HFFc6 (cell line): ENCODE measurements at regions not wholly inside any gene's neighbourhood (a gene's known extent, or its start where the extent isn't known, plus 50 kb on each side); places are given as distances from the start of the nearest gene placed in this dataset.

ENCODE experiments used
- DNase-seq: peaks from one replicate; pipeline ENCODE4 v3.0.0-alpha.2; 2018
- H3K27ac Mint-ChIP-seq: 2 replicates; pipeline ENCODE4 v1.8.0; 2020; ENCODE audit warnings: mild to moderate bottlenecking, mixed read lengths
- H3K27me3 Mint-ChIP-seq: 2 replicates; pipeline ENCODE4 v1.8.0; 2021; ENCODE audit warnings: mild to moderate bottlenecking, moderate library complexity, mixed read lengths; ENCODE audit not compliant: insufficient read depth
- H3K36me3 Mint-ChIP-seq: 2 replicates; pipeline ENCODE4 v1.8.0; 2021; ENCODE audit warnings: low read depth, mixed read lengths
- H3K4me1 Mint-ChIP-seq: 2 replicates; pipeline ENCODE4 v1.8.0; 2020; ENCODE audit warnings: low read depth, mixed read lengths
- H3K4me3 Mint-ChIP-seq: 2 replicates; pipeline ENCODE4 v1.8.0; 2020; ENCODE audit warnings: mild to moderate bottlenecking, moderate library complexity, mixed read lengths
- H3K9me3 Mint-ChIP-seq: 2 replicates; pipeline ENCODE4 v1.8.0; 2020; ENCODE audit warnings: mild to moderate bottlenecking, mixed read lengths
- CTCF ChIP-seq: fragments of 200-600 bp; sonication (generic); IDR thresholded peaks from 2 replicates; pipeline ENCODE4 v1.5.0; 2021; ENCODE audit warnings: antibody characterized with exemption, mild to moderate bottlenecking

GRCh38 chr9:73077625-73078030 lies 74.0 kb upstream of the ANXA1 start:
- Mint-ChIP-seq H3K36me3 (no peaks in the 10 kb centered on the region), H3K4me3 (no peak overlapping the region), H3K27ac (peak overlapping the region; percentile 4; the same call in 1 of the 2 replicates), H3K27me3 (no peaks in the 10 kb centered on the region; the same call in 1 of the 2 replicates), H3K4me1 (peaks cover 67% of the 10 kb centered on the region), H3K9me3 (no peaks in the 10 kb centered on the region)
- no peak for TF ChIP-seq CTCF
- DNase-seq = no peak

GRCh38 chr9:73076970-73077369 lies 74.7 kb upstream of the ANXA1 start:
- H3K36me3 Mint-ChIP-seq = no peaks in the 10 kb centered on the region
- TF ChIP-seq CTCF = no peak
- peaks cover 66% of the 10 kb centered on the region for H3K4me1 Mint-ChIP-seq
- no peak for DNase-seq
- no peaks in the 10 kb centered on the region for H3K9me3 Mint-ChIP-seq
- no peak overlapping the region for H3K4me3 Mint-ChIP-seq
- no peak overlapping the region for H3K27ac Mint-ChIP-seq
- no peaks in the 10 kb centered on the region; the same call in 1 of the 2 replicates for H3K27me3 Mint-ChIP-seq

- DNase-seq = peak; percentile 38
- Mint-ChIP-seq H3K4me1 (peaks cover 42% of the 10 kb centered on the region), H3K27me3 (peaks cover 2% of the 10 kb centered on the region; the same call in 1 of the 2 replicates), H3K36me3 (peaks cover 11% of the 10 kb centered on the region), H3K4me3 (peak overlapping the region; percentile 49), H3K9me3 (no peaks in the 10 kb centered on the region), H3K27ac (peak overlapping the region; percentile 86)
- no peak for TF ChIP-seq CTCF
These were observed 77.4 kb upstream of the ANXA1 start for GRCh38 chr9:73074176-73074708.

GRCh38 chr9:73073337-73074175 lies 78.1 kb upstream of the ANXA1 start:
- peaks cover 40% of the 10 kb centered on the region for H3K4me1 Mint-ChIP-seq
- H3K4me3 Mint-ChIP-seq = peak overlapping the region; percentile 49
- peak; percentile 67 for DNase-seq
- H3K27ac Mint-ChIP-seq = peak overlapping the region; percentile 86
- H3K36me3 Mint-ChIP-seq = peaks cover 11% of the 10 kb centered on the region
- H3K9me3 Mint-ChIP-seq = no peaks in the 10 kb centered on the region
- peaks cover 2% of the 10 kb centered on the region; the same call in 1 of the 2 replicates for H3K27me3 Mint-ChIP-seq
- no peak for TF ChIP-seq CTCF

- Mint-ChIP-seq H3K9me3 (no peaks in the 10 kb centered on the region), H3K27ac (no peak overlapping the region), H3K36me3 (peaks cover 11% of the 10 kb centered on the region), H3K27me3 (peaks cover 2% of the 10 kb centered on the region; the same call in 1 of the 2 replicates), H3K4me1 (peaks cover 13% of the 10 kb centered on the region; the same call in 1 of the 2 replicates), H3K4me3 (no peak overlapping the region)
- TF ChIP-seq CTCF = peak; percentile 48
- no peak for DNase-seq
These were observed 84.6 kb upstream of the ANXA1 start for GRCh38 chr9:73067074-73067473.
